HG02588 (cell line): ENCODE measurements at regions not wholly inside any gene's neighbourhood (a gene's known extent, or its start where the extent isn't known, plus 50 kb on each side); places are given as distances from the start of the nearest gene placed in this dataset.
"Not testable (repeated sequence)": the region's sequence is repeated elsewhere in the genome, so short reads cannot be mapped to it uniquely, and the experiment has no call there.

ENCODE experiments used
- ATAC-seq: cut with Tn5 transposase; IDR thresholded peaks from one replicate; pipeline ENCODE4 v1.9.1; 2021; ENCODE audit warnings: mild to moderate bottlenecking, moderate library complexity; ENCODE audit not compliant: unreplicated experiment

GRCh38 chr12:127822809-127823411, 444.1 kb upstream of the TMEM132C start:
- ATAC-seq = no peak

GRCh38 chr12:127823801-127824200, 443.2 kb upstream of the TMEM132C start:
- no peak for ATAC-seq

- ATAC-seq = no peak
These were observed 437.5 kb upstream of the TMEM132C start for GRCh38 chr12:127829281-127830064.

GRCh38 chr12:127830065-127830460, 436.9 kb upstream of the TMEM132C start:
- no peak for ATAC-seq

GRCh38 chr12:127830730-127831129, 436.2 kb upstream of the TMEM132C start:
- ATAC-seq = no peak

- no peak for ATAC-seq
These were observed 434.8 kb upstream of the TMEM132C start for GRCh38 chr12:127832172-127832571.

GRCh38 chr12:127836802-127837201, 430.2 kb upstream of the TMEM132C start:
- ATAC-seq = not testable (repeated sequence)

- no peak for ATAC-seq
These were observed 409.3 kb upstream of the TMEM132C start for GRCh38 chr12:127857661-127858060.

- no peak for ATAC-seq
These were observed 406.4 kb upstream of the TMEM132C start for GRCh38 chr12:127860536-127860935.

- ATAC-seq = no peak
These were observed 405.6 kb upstream of the TMEM132C start for GRCh38 chr12:127861406-127861805.

- ATAC-seq = no peak
These were observed 393.7 kb upstream of the TMEM132C start for GRCh38 chr12:127873306-127873705.

- ATAC-seq = no peak
These were observed 385.4 kb upstream of the TMEM132C start for GRCh38 chr12:127881371-127882140.

- ATAC-seq = no peak
These were observed 384.0 kb upstream of the TMEM132C start for GRCh38 chr12:127883013-127883412.

- no peak for ATAC-seq
These were observed 380.8 kb upstream of the TMEM132C start for GRCh38 chr12:127885954-127886750.

- no peak for ATAC-seq
These were observed 380.1 kb upstream of the TMEM132C start for GRCh38 chr12:127886827-127887226.

- no peak for ATAC-seq
These were observed 377.8 kb upstream of the TMEM132C start for GRCh38 chr12:127888943-127889719.

- ATAC-seq = no peak
These were observed 372.9 kb upstream of the TMEM132C start for GRCh38 chr12:127893895-127894609.

- ATAC-seq = no peak
These were observed 370.3 kb upstream of the TMEM132C start for GRCh38 chr12:127896661-127897060.

- no peak for ATAC-seq
These were observed 368.4 kb upstream of the TMEM132C start for GRCh38 chr12:127898616-127899015.

GRCh38 chr12:127899971-127900370, 367.0 kb upstream of the TMEM132C start:
- ATAC-seq = no peak
